Right lobe of liver (tissue), 6 donors: ENCODE measurements at regions not wholly inside any gene's neighbourhood (a gene's known extent, or its start where the extent isn't known, plus 50 kb on each side); places are given as distances from the start of the nearest gene placed in this dataset.
A peak's percentile ranks its signal among the peaks of the same experiment; 100 is the strongest.

Source experiments
- ATAC-seq, 4 donors: fragments of 200-7000 bp; cut with Tn5 transposase; one replicate each; pipeline ENCODE4 v1.9.1; 2020; ENCODE audit warnings: mild to moderate bottlenecking in 4 of 4, moderate library complexity in 4 of 4
- DNase-seq, 3 donors: peaks; one replicate each; pipeline ENCODE4 v3.0.0-alpha.2; 2020
- H3K27ac ChIP-seq, 3 donors: fragments of 200-600 bp; one replicate each; pipeline ENCODE4 v1.8.0; 2022
- H3K27me3 ChIP-seq, 2 donors: fragments of 200-600 bp; one replicate each; pipeline ENCODE4 v1.8.0; 2022
- H3K36me3 ChIP-seq, 4 donors: fragments of 200-600 bp; sonication (generic) in 1 of 4; one replicate each; pipeline versions ENCODE4 v1.5.1 to v1.8.0; 2017 to 2022; ENCODE audit warnings: control low read depth in 1 of 4
- H3K4me1 ChIP-seq, 4 donors: fragments of 200-600 bp; sonication (generic) in 1 of 4; one replicate each; pipeline versions ENCODE4 v1.5.1 to v1.8.0; 2017 to 2022; ENCODE audit warnings: control low read depth in 1 of 4
- H3K4me3 ChIP-seq, 3 donors: fragments of 200-600 bp; one replicate each; pipeline ENCODE4 v1.8.0; 2022
- H3K9me3 ChIP-seq, 4 donors: fragments of 200-600 bp; sonication (generic) in 1 of 4; one replicate each; pipeline versions ENCODE4 v1.5.1 to v1.8.0; 2017 to 2022; ENCODE audit warnings: control low read depth in 1 of 4
- CTCF ChIP-seq, 4 donors: fragments of 200-600 bp in 3 of 4; fragments of 450-650 bp in 1 of 4; IDR thresholded peaks; one replicate each; pipeline versions ENCODE4 v1.5.1 to v1.8.0; 2016 to 2022; ENCODE audit warnings: antibody characterized with exemption in 4 of 4, mild to moderate bottlenecking in 2 of 4
- POLR2A ChIP-seq: fragments of 450-650 bp; IDR thresholded peaks from one replicate; pipeline ENCODE4 v1.6.1; 2017; ENCODE audit warnings: antibody characterized with exemption, mild to moderate bottlenecking
- WGBS: methylation state at CpG from one replicate; pipeline ENCODE4 v1.1.6; 2018; ENCODE audit warnings: low coverage, low lambda C conversion rate; ENCODE audit not compliant: insufficient coverage; ENCODE audit errors: missing lambda C conversion rate; 5-methylcytosine and 5-hydroxymethylcytosine counted together
- intact Hi-C, 2 donors: fragments of 100-400 bp; cut with DNase I; formaldehyde crosslinking; loops; one replicate each; pipeline versions ENCODE4 v1.11.2 to v1.14.1; 2022
- donor health status: DM: no; HTN: yes; CAD: no.
- donor health status: DM: no; HTN: no; CAD: no.
- donor health status: DM: no; HTN: no; CAD: no.
- donor health status: DM: no; HTN: yes; CAD: no.
- donor health status: DM: no; HTN: yes; CAD: no.

- DNase-seq = no peak
- Histone ChIP-seq H3K4me1 (peaks cover 0 to 1% (median 0%) of the 10 kb centered on the region in 4 donors), H3K4me3 (no peak overlapping the region), H3K9me3 (no peaks in the 10 kb centered on the region), H3K27ac (no peak overlapping the region), H3K36me3 (no peaks in the 10 kb centered on the region), H3K27me3 (no peaks in the 10 kb centered on the region)
- TF ChIP-seq CTCF (IDR thresholded peaks at IDR 0.05) (no peak), POLR2A (no peak)
- 100% methylated on average over 1 of the region's 4 CpGs for WGBS
- ATAC-seq = no peak
- intact Hi-C loops = no loop called here
These were observed 113.4 kb upstream of the CIBAR2 start for GRCh38 chr16:85225721-85226120.

GRCh38 chr16:85227084-85227945, 115.0 kb upstream of the CIBAR2 start:
- H3K9me3 ChIP-seq = no peaks in the 10 kb centered on the region
- H3K27ac ChIP-seq = no peak overlapping the region
- intact Hi-C loops = no loop called here
- TF ChIP-seq POLR2A = no peak
- no peak for TF ChIP-seq CTCF (IDR thresholded peaks at IDR 0.05)
- no peaks in the 10 kb centered on the region for H3K36me3 ChIP-seq
- 87% methylated on average over 11 of the region's 16 CpGs for WGBS
- H3K4me1 ChIP-seq = no peaks in the 10 kb centered on the region
- DNase-seq = no peak
- H3K4me3 ChIP-seq = no peak overlapping the region
- no peak for ATAC-seq
- no peaks in the 10 kb centered on the region for H3K27me3 ChIP-seq

GRCh38 chr16:85227946-85228862, 115.9 kb upstream of the CIBAR2 start:
- H3K9me3 ChIP-seq = no peaks in the 10 kb centered on the region
- no peak for TF ChIP-seq POLR2A
- TF ChIP-seq CTCF (IDR thresholded peaks at IDR 0.05) = no peak

GRCh38 chr16:85228970-85229430, 116.7 kb upstream of the CIBAR2 start:
- no peaks in the 10 kb centered on the region for H3K9me3 ChIP-seq
- intact Hi-C loops = no loop called here
- no peaks in the 10 kb centered on the region for H3K36me3 ChIP-seq
- peak in 1 of 3 donors; percentile 51 for DNase-seq
- WGBS = no CpG with 5 or more reads among the region's 24 CpGs
- ATAC-seq = no peak
- no peaks in the 10 kb centered on the region for H3K4me1 ChIP-seq
- no peak overlapping the region for H3K27ac ChIP-seq
- TF ChIP-seq POLR2A (no peak), CTCF (IDR thresholded peaks at IDR 0.05) (no peak)
- H3K4me3 ChIP-seq = no peak overlapping the region
- H3K27me3 ChIP-seq = no peaks in the 10 kb centered on the region

More at GRCh38 chr16:85227946-85228862, 115.9 kb upstream of the CIBAR2 start:
- intact Hi-C loops = no loop called here
- no peaks in the 10 kb centered on the region for H3K36me3 ChIP-seq
- H3K4me3 ChIP-seq = no peak overlapping the region
- ATAC-seq (no peak), DNase-seq (no peak)
- no peak overlapping the region for H3K27ac ChIP-seq
- H3K27me3 ChIP-seq = no peaks in the 10 kb centered on the region
- no CpG with 5 or more reads among the region's 26 CpGs for WGBS
- H3K4me1 ChIP-seq = no peaks in the 10 kb centered on the region
